Tibial artery (tissue), 4 donors: ENCODE measurements at regions not wholly inside any gene's neighbourhood (a gene's known extent, or its start where the extent isn't known, plus 50 kb on each side); places are given as distances from the start of the nearest gene placed in this dataset.
"Not testable (repeated sequence)": the region's sequence is repeated elsewhere in the genome, so short reads cannot be mapped to it uniquely, and the experiment has no call there.

Experiments
- DNase-seq, 2 donors: peaks; one replicate each; pipeline ENCODE4 v3.0.0-alpha.2; 2019
- H3K27ac ChIP-seq, 2 donors: fragments of 200-600 bp; sonication (generic) in 1 of 2; 1 replicate in 1 of 2; 2 replicates in 1 of 2; pipeline ENCODE4 v1.5.1; 2018 to 2019; ENCODE audit warnings: mild to moderate bottlenecking in 1 of 2
- H3K27me3 ChIP-seq, 2 donors: fragments of 200-600 bp; sonication (generic) in 1 of 2; one replicate each; pipeline versions ENCODE4 v1.5.1 to v1.6.0; 2016 to 2019
- H3K36me3 ChIP-seq, 3 donors: fragments of 200-600 bp; sonication (generic) in 2 of 3; one replicate each; pipeline ENCODE4 v1.5.1; 2016 to 2019; ENCODE audit warnings: mild to moderate bottlenecking in 2 of 3
- H3K4me1 ChIP-seq, 4 donors: fragments of 200-600 bp; sonication (generic) in 2 of 4; 1 replicate in 3 of 4; 2 replicates in 1 of 4; pipeline ENCODE4 v1.5.1; 2016 to 2019
- H3K4me3 ChIP-seq, 2 donors: fragments of 200-600 bp; sonication (generic) in 1 of 2; 1 replicate in 1 of 2; 2 replicates in 1 of 2; pipeline ENCODE4 v1.5.1; 2018 to 2019; ENCODE audit warnings: mild to moderate bottlenecking in 2 of 2
- H3K9me3 ChIP-seq, 3 donors: fragments of 200-600 bp; sonication (generic) in 1 of 3; one replicate each; pipeline ENCODE4 v1.5.1; 2016 to 2019
- intact Hi-C: fragments of 100-400 bp; cut with DNase I; formaldehyde crosslinking; loops from one replicate; pipeline ENCODE4 v1.15.0; 2023; ENCODE audit warnings: low total_unique reads
- TF ChIP-seq, protein P1 (sequence below), 2 experiments: fragments of 200-600 bp in 1 of 2; fragments of 450-650 bp in 1 of 2; IDR thresholded peaks; one replicate each; pipeline ENCODE4 v1.5.1; 2017 to 2019; ENCODE audit warnings: antibody characterized with exemption in 2 of 2, mild to moderate bottlenecking in 1 of 2, moderate library complexity in 1 of 2

DNA sequence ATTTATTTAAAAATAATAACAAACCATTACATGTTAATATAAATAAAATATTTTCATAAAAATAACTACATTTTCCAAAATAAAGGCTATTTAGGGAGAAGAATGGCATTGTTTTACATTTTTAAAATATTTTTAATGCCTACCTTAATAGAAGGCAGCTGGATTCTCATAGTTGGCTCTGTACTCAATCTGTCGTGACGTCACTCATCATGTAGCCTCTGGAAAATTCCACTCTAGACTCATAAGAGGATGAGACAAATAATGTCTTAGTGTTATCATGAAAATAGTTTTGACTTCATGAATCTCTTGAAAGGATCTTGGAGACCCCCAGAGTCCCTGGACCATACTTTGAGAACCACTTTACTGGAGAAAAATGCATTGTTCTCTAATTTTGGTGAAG is 93.1 kb downstream of the NXNL2 start:
- DNase-seq = no peak
- H3K27ac ChIP-seq = peak overlapping the region; percentile 7 to 33
- H3K4me1 ChIP-seq = peaks cover 3 to 25% (median 4%) of the 10 kb centered on the region in 4 donors
- H3K27me3 ChIP-seq = no peaks in the 10 kb centered on the region
- H3K36me3 ChIP-seq = no peaks in the 10 kb centered on the region
- TF ChIP-seq, protein P1, sequence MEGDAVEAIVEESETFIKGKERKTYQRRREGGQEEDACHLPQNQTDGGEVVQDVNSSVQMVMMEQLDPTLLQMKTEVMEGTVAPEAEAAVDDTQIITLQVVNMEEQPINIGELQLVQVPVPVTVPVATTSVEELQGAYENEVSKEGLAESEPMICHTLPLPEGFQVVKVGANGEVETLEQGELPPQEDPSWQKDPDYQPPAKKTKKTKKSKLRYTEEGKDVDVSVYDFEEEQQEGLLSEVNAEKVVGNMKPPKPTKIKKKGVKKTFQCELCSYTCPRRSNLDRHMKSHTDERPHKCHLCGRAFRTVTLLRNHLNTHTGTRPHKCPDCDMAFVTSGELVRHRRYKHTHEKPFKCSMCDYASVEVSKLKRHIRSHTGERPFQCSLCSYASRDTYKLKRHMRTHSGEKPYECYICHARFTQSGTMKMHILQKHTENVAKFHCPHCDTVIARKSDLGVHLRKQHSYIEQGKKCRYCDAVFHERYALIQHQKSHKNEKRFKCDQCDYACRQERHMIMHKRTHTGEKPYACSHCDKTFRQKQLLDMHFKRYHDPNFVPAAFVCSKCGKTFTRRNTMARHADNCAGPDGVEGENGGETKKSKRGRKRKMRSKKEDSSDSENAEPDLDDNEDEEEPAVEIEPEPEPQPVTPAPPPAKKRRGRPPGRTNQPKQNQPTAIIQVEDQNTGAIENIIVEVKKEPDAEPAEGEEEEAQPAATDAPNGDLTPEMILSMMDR (IDR thresholded peaks at IDR 0.05) = no peak
- intact Hi-C loops = no loop called here
- no peak overlapping the region for H3K4me3 ChIP-seq
- no peaks in the 10 kb centered on the region for H3K9me3 ChIP-seq

DNA sequence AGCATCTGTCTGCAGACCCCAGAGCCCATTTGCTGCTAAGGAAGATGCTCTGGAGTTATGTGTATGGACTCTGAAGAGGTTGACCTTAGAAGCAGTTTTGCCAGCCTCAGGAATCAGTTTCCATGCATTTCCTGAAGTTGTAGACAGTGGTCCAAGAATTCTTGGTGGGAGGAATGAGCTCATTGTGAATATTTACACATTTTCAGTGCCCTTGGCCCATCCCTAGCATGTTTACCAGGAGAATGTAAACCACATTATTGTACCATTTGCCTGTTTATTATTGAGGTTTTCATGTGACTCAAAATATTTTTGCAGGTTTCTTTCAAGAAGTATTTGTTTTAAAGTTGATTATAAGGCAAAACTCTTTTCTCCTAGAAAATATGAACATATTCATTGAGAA is 93.8 kb downstream of the NXNL2 start:
- intact Hi-C loops = no loop called here
- H3K27me3 ChIP-seq = no peaks in the 10 kb centered on the region
- no peak overlapping the region for H3K4me3 ChIP-seq
- DNase-seq = no peak
- H3K27ac ChIP-seq = peak overlapping the region; percentile 7 to 33
- H3K9me3 ChIP-seq = peaks cover 0 to 3% (median 0%) of the 10 kb centered on the region in 3 donors
- peaks cover 3 to 25% (median 4%) of the 10 kb centered on the region in 4 donors for H3K4me1 ChIP-seq
- no peaks in the 10 kb centered on the region for H3K36me3 ChIP-seq
- TF ChIP-seq, protein P1 (IDR thresholded peaks at IDR 0.05) = no peak

DNA sequence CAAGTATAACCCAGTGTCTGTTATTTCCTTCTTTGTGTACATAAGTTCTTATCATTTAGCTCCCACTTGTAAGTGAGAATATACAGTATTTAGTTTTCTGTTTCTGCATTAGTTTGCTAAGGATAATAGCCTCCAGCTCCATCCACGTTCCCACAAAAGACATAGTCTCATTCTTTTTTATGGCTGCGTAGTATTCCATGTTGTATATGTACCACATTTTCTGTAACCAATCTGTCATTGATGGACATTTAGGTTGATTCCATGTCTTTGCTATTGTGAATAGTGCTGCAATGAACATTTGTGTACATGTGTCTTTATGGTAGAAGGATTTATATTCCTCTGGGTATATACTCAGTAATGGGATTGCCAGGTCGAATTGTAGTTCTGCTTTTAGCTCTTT is 95.6 kb downstream of the NXNL2 start:
- intact Hi-C loops, H3K9me3 ChIP-seq, H3K4me3 ChIP-seq, H3K27me3 ChIP-seq, H3K36me3 ChIP-seq, H3K27ac ChIP-seq, DNase-seq: not testable (repeated sequence)
- peaks cover 3 to 25% (median 4%) of the 10 kb centered on the region in 4 donors for H3K4me1 ChIP-seq

DNA sequence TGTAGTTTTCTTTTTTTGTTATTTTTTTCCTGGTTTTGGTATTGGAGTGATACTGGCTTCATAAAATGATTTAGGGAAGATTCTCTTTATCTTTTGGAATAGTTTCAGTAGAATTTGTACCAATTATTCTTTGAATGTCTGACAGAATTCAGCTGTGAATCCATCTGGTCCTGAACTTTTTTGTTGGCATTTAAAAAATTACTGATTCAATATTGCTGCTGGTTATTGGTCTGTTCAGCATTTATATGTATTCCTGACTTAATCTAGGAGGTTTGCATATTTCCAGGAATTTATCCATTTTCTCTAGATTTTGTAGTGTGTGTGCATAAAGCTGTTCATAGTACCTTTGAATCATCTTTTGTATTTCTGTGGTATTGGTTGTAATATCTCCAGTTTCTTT is 100.2 kb downstream of the NXNL2 start:
- Histone ChIP-seq H3K27ac (no peak overlapping the region), H3K4me3 (no peak overlapping the region), H3K4me1 (no peaks in the 10 kb centered on the region), H3K9me3 (peaks cover 0 to 12% (median 8%) of the 10 kb centered on the region in 3 donors), H3K27me3 (no peaks in the 10 kb centered on the region), H3K36me3 (no peaks in the 10 kb centered on the region)
- intact Hi-C loops = no loop called here
- TF ChIP-seq, protein P1 (IDR thresholded peaks at IDR 0.05) = no peak
- no peak for DNase-seq

DNA sequence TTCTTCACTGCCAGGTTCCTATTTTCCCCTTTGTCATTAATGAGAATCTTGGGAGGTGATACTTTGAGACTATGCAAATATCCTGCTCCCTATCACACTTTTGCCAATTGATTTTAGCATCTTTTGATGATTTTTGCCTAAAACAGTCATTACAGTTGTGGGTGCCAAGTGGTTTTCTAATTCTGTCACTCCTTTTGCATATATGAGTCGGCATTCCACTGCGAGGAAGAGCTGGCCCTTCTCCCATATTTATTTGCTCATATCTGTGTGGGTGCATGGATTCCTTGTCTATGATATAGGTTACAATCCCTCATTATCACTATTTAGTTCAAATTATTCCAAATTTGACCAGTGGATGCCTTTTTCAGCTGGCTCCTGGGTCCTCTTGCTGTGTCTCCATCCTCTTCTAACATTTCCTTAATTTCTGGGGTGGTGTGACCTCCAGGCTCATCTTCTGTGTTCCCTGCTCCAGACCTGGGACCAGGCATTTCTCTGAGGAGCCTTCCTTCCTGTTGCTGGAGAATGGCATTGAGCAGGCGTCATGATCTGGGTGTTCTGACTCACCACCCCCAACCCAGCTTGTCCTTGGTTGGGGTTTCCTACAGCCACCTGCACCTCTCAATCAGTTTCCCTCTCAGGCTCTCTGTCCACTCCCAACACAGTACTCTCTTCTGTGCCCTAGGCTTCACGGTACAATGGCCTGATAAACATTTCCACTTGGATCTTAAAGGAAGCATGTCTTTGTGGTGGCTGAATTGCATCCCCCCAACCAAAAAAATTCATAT is 106.7 kb downstream of the NXNL2 start:
- intact Hi-C loops = no loop called here
- H3K27me3 ChIP-seq = no peaks in the 10 kb centered on the region
- no peak for DNase-seq
- TF ChIP-seq, protein P1 (IDR thresholded peaks at IDR 0.05) = no peak
- peaks cover 0 to 13% (median 2%) of the 10 kb centered on the region in 4 donors for H3K4me1 ChIP-seq
- peaks cover 0 to 6% (median 6%) of the 10 kb centered on the region in 3 donors for H3K9me3 ChIP-seq
- H3K36me3 ChIP-seq = no peaks in the 10 kb centered on the region
- no peak overlapping the region for H3K4me3 ChIP-seq
- H3K27ac ChIP-seq = no peak overlapping the region

DNA sequence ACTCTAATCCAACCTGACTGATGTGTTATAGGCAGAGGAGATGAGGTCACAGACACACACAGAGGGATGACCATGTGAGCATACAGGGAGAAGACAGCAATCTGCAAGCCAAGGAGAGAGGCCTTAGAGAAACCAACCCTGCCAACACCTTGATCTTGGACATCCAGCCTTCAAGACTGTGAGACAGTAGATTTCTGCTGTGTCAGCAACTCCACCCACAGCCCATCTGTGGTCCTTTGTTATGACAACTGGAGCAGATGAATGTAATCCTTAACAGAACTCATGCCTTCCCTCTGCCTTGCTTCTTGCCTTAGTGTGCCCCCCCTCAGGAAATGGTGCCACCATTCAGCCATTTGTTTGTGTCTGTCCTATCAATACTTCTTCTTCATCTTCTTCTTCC is 107.4 kb downstream of the NXNL2 start:
- no peak for DNase-seq
- TF ChIP-seq, protein P1 (IDR thresholded peaks at IDR 0.05) = no peak
- Histone ChIP-seq H3K27me3 (no peaks in the 10 kb centered on the region), H3K4me1 (peaks cover 0 to 13% (median 2%) of the 10 kb centered on the region in 4 donors), H3K27ac (no peak overlapping the region), H3K36me3 (no peaks in the 10 kb centered on the region), H3K4me3 (no peak overlapping the region), H3K9me3 (peaks cover 0 to 2% (median 1%) of the 10 kb centered on the region in 3 donors)
- intact Hi-C loops = no loop called here
